Endodermal cell (in vitro differentiated cells): ENCODE measurements at regions not wholly inside any gene's neighbourhood (a gene's known extent, or its start where the extent isn't known, plus 50 kb on each side); places are given as distances from the start of the nearest gene placed in this dataset.
"Not testable (repeated sequence)": the region's sequence is repeated elsewhere in the genome, so short reads cannot be mapped to it uniquely, and the experiment has no call there.

ENCODE experiments used
- DNase-seq: peaks from one replicate; pipeline ENCODE4 v3.0.0-alpha.2; 2017
- H3K27ac ChIP-seq: 2 replicates; pipeline ENCODE4 v1.5.1; 2013; ENCODE audit warnings: mild to moderate bottlenecking, low read depth, low read length, moderate library complexity
- H3K27me3 ChIP-seq: 2 replicates; pipeline ENCODE4 v1.6.1; 2013; ENCODE audit warnings: mild to moderate bottlenecking, low read length, moderate library complexity; ENCODE audit not compliant: insufficient read depth, control insufficient read depth, poor library complexity, severe bottlenecking
- H3K36me3 ChIP-seq: 2 replicates; pipeline ENCODE4 v1.7.0; 2013; ENCODE audit warnings: mild to moderate bottlenecking, low read length, moderate library complexity; ENCODE audit not compliant: control insufficient read depth, insufficient read depth
- H3K4me1 ChIP-seq: one replicate; pipeline ENCODE4 v1.7.0; 2013; ENCODE audit warnings: low read length; ENCODE audit not compliant: control insufficient read depth, insufficient read depth
- H3K4me3 ChIP-seq: 2 replicates; pipeline ENCODE4 v1.5.1; 2013; ENCODE audit warnings: mild to moderate bottlenecking, low read length, moderate library complexity
- H3K9ac ChIP-seq: 2 replicates; pipeline ENCODE4 v1.6.1; 2013; ENCODE audit warnings: mild to moderate bottlenecking, low read length, moderate library complexity; ENCODE audit not compliant: poor library complexity, severe bottlenecking; ENCODE audit errors: extremely low read depth
- H3K9me3 ChIP-seq: 2 replicates; pipeline ENCODE4 v1.6.1; 2013; ENCODE audit warnings: mild to moderate bottlenecking, low read length, moderate library complexity; ENCODE audit not compliant: control insufficient read depth
- H3K27ac Mint-ChIP-seq: 2 replicates; pipeline ENCODE4 v1.8.0; 2020; ENCODE audit warnings: mixed read lengths
- H3K27me3 Mint-ChIP-seq: 2 replicates; pipeline ENCODE4 v1.8.0; 2021; ENCODE audit warnings: mild to moderate bottlenecking, mixed read lengths; ENCODE audit not compliant: insufficient read depth
- H3K36me3 Mint-ChIP-seq: 2 replicates; pipeline ENCODE4 v1.8.0; 2020; ENCODE audit warnings: low read depth, mixed read lengths
- H3K4me1 Mint-ChIP-seq: 2 replicates; pipeline ENCODE4 v1.8.0; 2020; ENCODE audit warnings: mixed read lengths
- H3K4me3 Mint-ChIP-seq: 2 replicates; pipeline ENCODE4 v1.8.0; 2020; ENCODE audit warnings: mild to moderate bottlenecking, moderate library complexity, mixed read lengths
- H3K9me3 Mint-ChIP-seq: 2 replicates; pipeline ENCODE4 v1.8.0; 2020; ENCODE audit warnings: mild to moderate bottlenecking, mixed read lengths
- WGBS, 2 experiments: methylation state at CpG; one replicate each; pipeline versions ENCODE4 v1.1.5 to v1.1.7; 2013; ENCODE audit warnings: missing lambda C conversion rate in 2 of 2, mixed read lengths in 1 of 2; ENCODE audit not compliant: insufficient coverage in 1 of 2, insufficient read length in 1 of 2; 5-methylcytosine and 5-hydroxymethylcytosine counted together
- TF ChIP-seq, protein P1 (sequence below): fragments of 200-600 bp; sonication (generic); conservative IDR thresholded peaks from 2 replicates; pipeline ENCODE4 v1.5.0; 2021; ENCODE audit warnings: antibody characterized with exemption, mild to moderate bottlenecking

DNA sequence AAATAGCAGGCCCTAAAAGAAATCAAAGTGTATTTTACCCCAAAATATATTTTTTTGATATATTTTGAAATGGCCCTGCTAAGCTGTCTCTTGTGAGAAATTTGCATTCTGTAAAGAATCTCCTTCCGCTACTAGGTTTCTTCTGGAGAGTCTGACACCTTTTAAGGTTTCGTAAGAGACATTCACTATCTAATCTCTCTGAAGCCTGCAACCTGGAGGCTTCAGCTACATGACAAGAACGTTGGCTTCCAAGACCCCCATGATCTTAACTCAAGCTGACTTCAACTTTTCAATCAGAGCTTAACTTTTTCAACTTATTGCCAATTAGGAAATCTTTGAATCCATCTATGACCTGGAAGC lies 1894.9 kb upstream of the LRRTM1 start:
- TF ChIP-seq, protein P1, sequence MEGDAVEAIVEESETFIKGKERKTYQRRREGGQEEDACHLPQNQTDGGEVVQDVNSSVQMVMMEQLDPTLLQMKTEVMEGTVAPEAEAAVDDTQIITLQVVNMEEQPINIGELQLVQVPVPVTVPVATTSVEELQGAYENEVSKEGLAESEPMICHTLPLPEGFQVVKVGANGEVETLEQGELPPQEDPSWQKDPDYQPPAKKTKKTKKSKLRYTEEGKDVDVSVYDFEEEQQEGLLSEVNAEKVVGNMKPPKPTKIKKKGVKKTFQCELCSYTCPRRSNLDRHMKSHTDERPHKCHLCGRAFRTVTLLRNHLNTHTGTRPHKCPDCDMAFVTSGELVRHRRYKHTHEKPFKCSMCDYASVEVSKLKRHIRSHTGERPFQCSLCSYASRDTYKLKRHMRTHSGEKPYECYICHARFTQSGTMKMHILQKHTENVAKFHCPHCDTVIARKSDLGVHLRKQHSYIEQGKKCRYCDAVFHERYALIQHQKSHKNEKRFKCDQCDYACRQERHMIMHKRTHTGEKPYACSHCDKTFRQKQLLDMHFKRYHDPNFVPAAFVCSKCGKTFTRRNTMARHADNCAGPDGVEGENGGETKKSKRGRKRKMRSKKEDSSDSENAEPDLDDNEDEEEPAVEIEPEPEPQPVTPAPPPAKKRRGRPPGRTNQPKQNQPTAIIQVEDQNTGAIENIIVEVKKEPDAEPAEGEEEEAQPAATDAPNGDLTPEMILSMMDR: no peak
- no peaks in the 10 kb centered on the region for H3K36me3 ChIP-seq
- no peaks in the 10 kb centered on the region for H3K27me3 Mint-ChIP-seq
- peaks cover 2% of the 10 kb centered on the region for H3K4me1 ChIP-seq
- H3K4me3 ChIP-seq: no peak overlapping the region
- no peaks in the 10 kb centered on the region for H3K27me3 ChIP-seq
- peaks cover 2% of the 10 kb centered on the region for H3K36me3 Mint-ChIP-seq
- H3K9ac ChIP-seq: no peak overlapping the region
- H3K9me3 Mint-ChIP-seq: peaks cover 5% of the 10 kb centered on the region
- no peaks in the 10 kb centered on the region for H3K4me1 Mint-ChIP-seq
- 80 to 92% methylated on average over 3 of the region's 3 CpGs for WGBS, 2 experiments
- no peak overlapping the region for H3K4me3 Mint-ChIP-seq
- peaks cover 12% of the 10 kb centered on the region for H3K9me3 ChIP-seq
- no peak overlapping the region for H3K27ac ChIP-seq
- no peak for DNase-seq
- H3K27ac Mint-ChIP-seq: no peak overlapping the region

DNA sequence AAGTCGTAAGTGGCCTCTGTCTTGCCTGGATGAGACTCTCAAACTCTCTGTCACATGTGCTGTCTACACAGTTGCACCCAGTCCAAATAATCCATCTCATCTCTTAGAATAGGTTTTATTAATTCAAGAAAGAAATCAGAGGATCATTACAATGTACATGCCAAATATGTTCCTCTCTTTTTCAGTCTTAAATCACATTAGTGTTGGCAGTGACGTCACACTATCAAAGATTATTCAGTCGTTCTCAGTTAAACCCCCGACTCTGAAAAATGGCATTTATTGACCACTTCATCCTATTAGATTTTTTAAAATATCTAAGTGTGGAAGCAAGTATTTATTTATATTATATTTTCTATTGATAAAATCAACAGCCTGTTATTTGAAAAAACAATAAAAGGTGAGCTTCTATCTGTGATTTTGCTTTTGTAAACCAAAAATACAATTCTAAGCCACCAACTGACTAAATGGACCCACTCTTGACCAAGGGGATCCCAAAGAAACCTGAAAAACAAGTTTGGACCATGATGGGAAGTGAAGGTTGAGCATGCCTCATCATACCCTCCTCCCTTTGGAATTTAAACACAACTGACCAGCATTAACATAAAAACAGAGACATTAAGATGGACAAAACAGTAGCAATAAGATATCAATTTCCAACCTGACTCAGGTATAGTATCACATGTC lies 1894.4 kb upstream of the LRRTM1 start:
- no peak overlapping the region for H3K4me3 ChIP-seq
- H3K9me3 ChIP-seq: peaks cover 10% of the 10 kb centered on the region
- no peaks in the 10 kb centered on the region for H3K4me1 Mint-ChIP-seq
- H3K27ac ChIP-seq: no peak overlapping the region
- no peak overlapping the region for H3K4me3 Mint-ChIP-seq
- peaks cover under 1% of the 10 kb centered on the region for H3K9me3 Mint-ChIP-seq
- no peak for DNase-seq
- H3K36me3 ChIP-seq: no peaks in the 10 kb centered on the region
- H3K27ac Mint-ChIP-seq: no peak overlapping the region
- H3K4me1 ChIP-seq: peaks cover 2% of the 10 kb centered on the region
- TF ChIP-seq, protein P1: no peak
- no peak overlapping the region for H3K9ac ChIP-seq
- peaks cover 2% of the 10 kb centered on the region for H3K36me3 Mint-ChIP-seq
- H3K27me3 ChIP-seq: no peaks in the 10 kb centered on the region
- WGBS, 2 experiments: 90 to 100% methylated on average over 1 to 3 of the region's 4 CpGs
- no peaks in the 10 kb centered on the region for H3K27me3 Mint-ChIP-seq

DNA sequence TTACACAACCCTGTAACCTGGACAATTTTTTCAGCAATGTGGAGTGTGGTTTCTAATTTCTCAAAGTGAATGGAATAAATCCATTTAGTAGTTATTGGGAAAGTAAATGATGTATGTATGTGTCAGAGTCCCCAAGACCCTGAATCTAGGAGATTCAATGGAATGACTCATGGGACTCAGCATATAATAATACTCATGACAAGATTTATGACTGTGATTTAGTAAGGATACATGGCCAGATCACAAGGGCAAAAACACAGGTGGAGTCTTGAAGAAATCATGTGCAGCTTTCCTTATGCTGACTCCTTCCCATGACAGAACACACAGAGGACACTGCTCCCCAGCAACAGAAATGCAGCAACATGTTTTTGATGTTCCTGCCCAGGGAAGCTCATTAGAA lies 1877.7 kb upstream of the LRRTM1 start:
- DNase-seq: no peak
- H3K27me3 ChIP-seq: no peaks in the 10 kb centered on the region
- no peaks in the 10 kb centered on the region for H3K9me3 Mint-ChIP-seq

DNA sequence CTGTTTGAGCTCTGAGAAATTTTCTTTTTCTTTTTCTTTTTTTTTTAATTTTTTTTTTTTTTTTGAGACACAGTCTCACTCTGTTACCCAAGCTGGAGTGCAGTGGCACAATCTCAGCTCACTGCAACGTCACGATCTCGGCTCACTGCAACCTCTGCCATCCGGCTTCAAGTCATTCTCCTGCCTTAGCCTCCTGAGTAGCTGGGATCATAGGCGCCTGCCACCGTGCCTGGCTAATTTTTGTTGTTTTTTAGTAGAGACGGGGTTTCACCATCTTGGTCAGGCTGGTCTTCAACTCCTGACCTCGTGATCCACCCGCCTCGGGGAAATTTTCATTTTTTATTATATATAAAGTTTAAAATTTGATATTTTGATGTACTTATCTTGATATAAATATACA lies 1870.7 kb upstream of the LRRTM1 start:
- H3K36me3 ChIP-seq, H3K9ac ChIP-seq, H3K4me3 ChIP-seq, H3K36me3 Mint-ChIP-seq, H3K27me3 ChIP-seq, H3K27ac ChIP-seq, H3K27ac Mint-ChIP-seq, H3K4me1 ChIP-seq, H3K27me3 Mint-ChIP-seq, H3K9me3 Mint-ChIP-seq, DNase-seq, H3K4me1 Mint-ChIP-seq, H3K4me3 Mint-ChIP-seq, H3K9me3 ChIP-seq: not testable (repeated sequence)
- WGBS, 2 experiments: 95 to 100% methylated on average over 1 to 7 of the region's 10 CpGs

More for the DNA sequence above, 1877.7 kb upstream of the LRRTM1 start:
- H3K4me1 Mint-ChIP-seq: no peaks in the 10 kb centered on the region
- H3K27ac Mint-ChIP-seq: no peak overlapping the region
- H3K36me3 Mint-ChIP-seq: no peaks in the 10 kb centered on the region
- no peak overlapping the region for H3K4me3 ChIP-seq
- no peak overlapping the region for H3K9ac ChIP-seq
- no peaks in the 10 kb centered on the region for H3K36me3 ChIP-seq
- no peaks in the 10 kb centered on the region for H3K27me3 Mint-ChIP-seq
- H3K4me1 ChIP-seq: no peaks in the 10 kb centered on the region
- H3K9me3 ChIP-seq: no peaks in the 10 kb centered on the region
- H3K27ac ChIP-seq: no peak overlapping the region
- H3K4me3 Mint-ChIP-seq: no peak overlapping the region
- TF ChIP-seq, protein P1: no peak
